ENCODE measurements at regions not wholly inside any gene's neighbourhood (a gene's known extent, or its start where the extent isn't known, plus 50 kb on each side); places are given as distances from the start of the nearest gene placed in this dataset.

- DNase-seq (ENCODE audit: low spot score), result no peak
These were observed 62.7 kb upstream of the ARGLU1 start for GRCh38 chr13:106630650-106631049.

- no peak for DNase-seq (ENCODE audit: low spot score)
These were observed 62.2 kb upstream of the ARGLU1 start for GRCh38 chr13:106630162-106630561.

GRCh38 chr13:106628936-106629659, 61.2 kb upstream of the ARGLU1 start:
- peak; percentile 74 for DNase-seq (ENCODE audit: low spot score)

GRCh38 chr13:106626473-106626872, 58.5 kb upstream of the ARGLU1 start:
- DNase-seq (ENCODE audit: low spot score), result no peak

- DNase-seq (ENCODE audit: low spot score), result no peak
These were observed 57.6 kb upstream of the ARGLU1 start for GRCh38 chr13:106625578-106625977.

- DNase-seq (ENCODE audit: low spot score), result no peak
These were observed 56.0 kb upstream of the ARGLU1 start for GRCh38 chr13:106623799-106624460.

- DNase-seq (ENCODE audit: low spot score), result no peak
These were observed 53.9 kb upstream of the ARGLU1 start for GRCh38 chr13:106621833-106622232.

GRCh38 chr13:106619688-106620555, 52.0 kb upstream of the ARGLU1 start:
- DNase-seq (ENCODE audit: low spot score), result peak; percentile 81
